ENCODE measurements at regions not wholly inside any gene's neighbourhood (a gene's known extent, or its start where the extent isn't known, plus 50 kb on each side); places are given as distances from the start of the nearest gene placed in this dataset.

- DNase-seq (ENCODE audit: low read depth in 1 of 2, low spot score in 1 of 2) = no peak
- Histone ChIP-seq H3K4me3 (replicated peaks; ENCODE audit: insufficient read depth, low read length) (no peak overlapping the region), H3K27ac (replicated peaks) (no peak overlapping the region), H3K27me3 (ENCODE audit: insufficient read depth, poor library complexity, severe bottlenecking) (no peaks in the 10 kb centered on the region)
- TF ChIP-seq SPI1 (IDR thresholded peaks at IDR 0.05; ENCODE audit: borderline replicate concordance, low read depth) (no peak), GABPA (IDR thresholded peaks at IDR 0.05; ENCODE audit: low read depth) (no peak), POLR2AphosphoS5 (IDR thresholded peaks at IDR 0.05; ENCODE audit: low read depth) (no peak)
- TF ChIP-seq, protein P1, sequence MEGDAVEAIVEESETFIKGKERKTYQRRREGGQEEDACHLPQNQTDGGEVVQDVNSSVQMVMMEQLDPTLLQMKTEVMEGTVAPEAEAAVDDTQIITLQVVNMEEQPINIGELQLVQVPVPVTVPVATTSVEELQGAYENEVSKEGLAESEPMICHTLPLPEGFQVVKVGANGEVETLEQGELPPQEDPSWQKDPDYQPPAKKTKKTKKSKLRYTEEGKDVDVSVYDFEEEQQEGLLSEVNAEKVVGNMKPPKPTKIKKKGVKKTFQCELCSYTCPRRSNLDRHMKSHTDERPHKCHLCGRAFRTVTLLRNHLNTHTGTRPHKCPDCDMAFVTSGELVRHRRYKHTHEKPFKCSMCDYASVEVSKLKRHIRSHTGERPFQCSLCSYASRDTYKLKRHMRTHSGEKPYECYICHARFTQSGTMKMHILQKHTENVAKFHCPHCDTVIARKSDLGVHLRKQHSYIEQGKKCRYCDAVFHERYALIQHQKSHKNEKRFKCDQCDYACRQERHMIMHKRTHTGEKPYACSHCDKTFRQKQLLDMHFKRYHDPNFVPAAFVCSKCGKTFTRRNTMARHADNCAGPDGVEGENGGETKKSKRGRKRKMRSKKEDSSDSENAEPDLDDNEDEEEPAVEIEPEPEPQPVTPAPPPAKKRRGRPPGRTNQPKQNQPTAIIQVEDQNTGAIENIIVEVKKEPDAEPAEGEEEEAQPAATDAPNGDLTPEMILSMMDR (IDR thresholded peaks at IDR 0.05; ENCODE audit: insufficient read depth, low read length) = no peak
- TF ChIP-seq, protein P2, sequence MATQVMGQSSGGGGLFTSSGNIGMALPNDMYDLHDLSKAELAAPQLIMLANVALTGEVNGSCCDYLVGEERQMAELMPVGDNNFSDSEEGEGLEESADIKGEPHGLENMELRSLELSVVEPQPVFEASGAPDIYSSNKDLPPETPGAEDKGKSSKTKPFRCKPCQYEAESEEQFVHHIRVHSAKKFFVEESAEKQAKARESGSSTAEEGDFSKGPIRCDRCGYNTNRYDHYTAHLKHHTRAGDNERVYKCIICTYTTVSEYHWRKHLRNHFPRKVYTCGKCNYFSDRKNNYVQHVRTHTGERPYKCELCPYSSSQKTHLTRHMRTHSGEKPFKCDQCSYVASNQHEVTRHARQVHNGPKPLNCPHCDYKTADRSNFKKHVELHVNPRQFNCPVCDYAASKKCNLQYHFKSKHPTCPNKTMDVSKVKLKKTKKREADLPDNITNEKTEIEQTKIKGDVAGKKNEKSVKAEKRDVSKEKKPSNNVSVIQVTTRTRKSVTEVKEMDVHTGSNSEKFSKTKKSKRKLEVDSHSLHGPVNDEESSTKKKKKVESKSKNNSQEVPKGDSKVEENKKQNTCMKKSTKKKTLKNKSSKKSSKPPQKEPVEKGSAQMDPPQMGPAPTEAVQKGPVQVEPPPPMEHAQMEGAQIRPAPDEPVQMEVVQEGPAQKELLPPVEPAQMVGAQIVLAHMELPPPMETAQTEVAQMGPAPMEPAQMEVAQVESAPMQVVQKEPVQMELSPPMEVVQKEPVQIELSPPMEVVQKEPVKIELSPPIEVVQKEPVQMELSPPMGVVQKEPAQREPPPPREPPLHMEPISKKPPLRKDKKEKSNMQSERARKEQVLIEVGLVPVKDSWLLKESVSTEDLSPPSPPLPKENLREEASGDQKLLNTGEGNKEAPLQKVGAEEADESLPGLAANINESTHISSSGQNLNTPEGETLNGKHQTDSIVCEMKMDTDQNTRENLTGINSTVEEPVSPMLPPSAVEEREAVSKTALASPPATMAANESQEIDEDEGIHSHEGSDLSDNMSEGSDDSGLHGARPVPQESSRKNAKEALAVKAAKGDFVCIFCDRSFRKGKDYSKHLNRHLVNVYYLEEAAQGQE (IDR thresholded peaks at IDR 0.05; ENCODE audit: insufficient replicate concordance, low read depth) = no peak
Measured at GRCh38 chr11:81585390-81585933, 1148.2 kb downstream of the FAM181B start.

DNA sequence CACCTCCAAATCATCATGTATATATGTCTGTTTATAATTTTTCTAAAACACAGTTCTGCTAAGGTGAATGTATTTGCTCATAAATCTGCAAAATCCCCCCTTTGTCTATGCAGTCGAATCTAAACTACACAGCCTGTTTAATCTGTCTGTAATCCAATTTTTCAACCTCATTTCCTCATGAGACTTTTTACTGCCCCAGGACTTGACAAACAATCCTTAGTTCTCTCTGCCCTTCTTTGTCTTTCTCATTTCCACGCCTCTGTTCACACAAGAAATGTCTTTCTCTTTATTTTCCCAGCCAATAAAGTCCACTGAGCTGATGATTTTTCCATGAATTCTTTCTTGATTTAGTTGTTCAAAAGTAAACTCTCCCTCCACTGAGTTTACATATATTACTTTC lies 1154.3 kb downstream of the FAM181B start:
- Histone ChIP-seq H3K27ac (replicated peaks) (no peak overlapping the region), H3K27me3 (ENCODE audit: insufficient read depth, poor library complexity, severe bottlenecking) (no peaks in the 10 kb centered on the region), H3K4me3 (replicated peaks; ENCODE audit: insufficient read depth, low read length) (no peak overlapping the region)
- TF ChIP-seq POLR2AphosphoS5 (IDR thresholded peaks at IDR 0.05; ENCODE audit: low read depth) (no peak), SPI1 (IDR thresholded peaks at IDR 0.05; ENCODE audit: borderline replicate concordance, low read depth) (no peak), GABPA (IDR thresholded peaks at IDR 0.05; ENCODE audit: low read depth) (no peak)
- TF ChIP-seq, protein P1 (IDR thresholded peaks at IDR 0.05; ENCODE audit: insufficient read depth, low read length) = no peak
- TF ChIP-seq, protein P2 (IDR thresholded peaks at IDR 0.05; ENCODE audit: insufficient replicate concordance, low read depth) = no peak
- no peak for DNase-seq (ENCODE audit: low read depth in 1 of 2, low spot score in 1 of 2)

GRCh38 chr11:81578571-81578970 lies 1155.1 kb downstream of the FAM181B start:
- no peak for DNase-seq (ENCODE audit: low read depth in 1 of 2, low spot score in 1 of 2)
- H3K4me3 ChIP-seq (replicated peaks; ENCODE audit: insufficient read depth, low read length) = no peak overlapping the region
- no peaks in the 10 kb centered on the region for H3K27me3 ChIP-seq (ENCODE audit: insufficient read depth, poor library complexity, severe bottlenecking)
- no peak for TF ChIP-seq GABPA (IDR thresholded peaks at IDR 0.05; ENCODE audit: low read depth)
- TF ChIP-seq, protein P1 (IDR thresholded peaks at IDR 0.05; ENCODE audit: insufficient read depth, low read length) = no peak
- TF ChIP-seq, protein P2 (IDR thresholded peaks at IDR 0.05; ENCODE audit: insufficient replicate concordance, low read depth) = no peak
- no peak for TF ChIP-seq POLR2AphosphoS5 (IDR thresholded peaks at IDR 0.05; ENCODE audit: low read depth)
- no peak for TF ChIP-seq SPI1 (IDR thresholded peaks at IDR 0.05; ENCODE audit: borderline replicate concordance, low read depth)
- H3K27ac ChIP-seq (replicated peaks) = no peak overlapping the region

All from HL-60 (cell line).